ENCODE measurements at regions not wholly inside any gene's neighbourhood (a gene's known extent, or its start where the extent isn't known, plus 50 kb on each side); places are given as distances from the start of the nearest gene placed in this dataset.

DNA sequence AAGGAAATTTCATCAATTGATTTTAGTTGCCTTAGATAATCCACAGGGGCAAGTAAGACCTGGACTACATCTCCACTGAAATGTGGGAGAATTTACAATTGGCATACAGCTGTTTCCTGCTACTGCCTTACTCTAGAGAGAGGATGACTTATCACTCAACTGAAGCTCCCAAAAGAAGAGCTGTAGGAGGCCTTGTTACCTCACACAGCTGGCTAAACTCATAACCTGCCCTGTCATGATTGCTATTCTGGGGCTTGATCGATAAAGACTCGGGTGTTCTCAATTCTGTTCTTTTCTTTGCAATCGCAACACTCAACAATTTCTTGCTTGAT is 1396.4 kb downstream of the EFNB2 start:
- Histone ChIP-seq H3K27ac (ENCODE audit: insufficient read depth, low read length) (no peak overlapping the region), H4K20me1 (ENCODE audit: control insufficient read depth, extremely low read depth, insufficient read depth, low read length) (no peaks in the 10 kb centered on the region), H3K36me3 (ENCODE audit: control insufficient read depth, insufficient read depth, low read length) (no peaks in the 10 kb centered on the region), H2AFZ (ENCODE audit: low read length) (peak overlapping the region; percentile 99), H3K79me2 (ENCODE audit: control insufficient read depth, insufficient read depth, low read length) (no peaks in the 10 kb centered on the region), H3K4me2 (ENCODE audit: extremely low read depth, insufficient read depth, low read length) (peak overlapping the region; percentile 89), H3K27me3 (ENCODE audit: control insufficient read depth, insufficient read depth, low read length) (no peaks in the 10 kb centered on the region), H3K9me3 (ENCODE audit: control insufficient read depth, insufficient read depth, low read depth, low read length) (no peaks in the 10 kb centered on the region), H3K9ac (ENCODE audit: insufficient read depth, low read length) (no peak overlapping the region), H3K4me1 (ENCODE audit: control insufficient read depth, extremely low read depth, insufficient read depth, low read length) (no peaks in the 10 kb centered on the region), H3K4me3 (replicated peaks in 1 of 4; ENCODE audit: control extremely low read depth in 1 of 4, insufficient read depth in 1 of 4, low read depth in 3 of 4, low read length in 4 of 4) (peak overlapping the region in 3 of 4 experiments; percentile 55 to 75 (median 62))
- no peak for DNase-seq (ENCODE audit: low read depth in 2 of 2)
- no peak for TF ChIP-seq CTCF (conservative IDR thresholded peaks at IDR 0.05 in 1 of 2, IDR thresholded peaks at IDR 0.05 in 1 of 2; ENCODE audit: low read depth in 1 of 2, low read length in 2 of 2)
- no peak for TF ChIP-seq EZH2 (IDR thresholded peaks at IDR 0.05; ENCODE audit: low read length, missing control alignments)

- Histone ChIP-seq H3K4me3 (replicated peaks in 1 of 4; ENCODE audit: control extremely low read depth in 1 of 4, insufficient read depth in 1 of 4, low read depth in 3 of 4, low read length in 4 of 4) (no peak overlapping the region), H3K36me3 (ENCODE audit: control insufficient read depth, insufficient read depth, low read length) (no peaks in the 10 kb centered on the region), H3K9ac (ENCODE audit: insufficient read depth, low read length) (no peak overlapping the region), H2AFZ (ENCODE audit: low read length) (no peak overlapping the region), H3K4me1 (ENCODE audit: control insufficient read depth, extremely low read depth, insufficient read depth, low read length) (no peaks in the 10 kb centered on the region), H3K27me3 (ENCODE audit: control insufficient read depth, insufficient read depth, low read length) (no peaks in the 10 kb centered on the region), H3K79me2 (ENCODE audit: control insufficient read depth, insufficient read depth, low read length) (no peaks in the 10 kb centered on the region), H3K27ac (ENCODE audit: insufficient read depth, low read length) (no peak overlapping the region), H3K4me2 (ENCODE audit: extremely low read depth, insufficient read depth, low read length) (no peak overlapping the region), H4K20me1 (ENCODE audit: control insufficient read depth, extremely low read depth, insufficient read depth, low read length) (no peaks in the 10 kb centered on the region), H3K9me3 (ENCODE audit: control insufficient read depth, insufficient read depth, low read depth, low read length) (no peaks in the 10 kb centered on the region)
- TF ChIP-seq EZH2 (IDR thresholded peaks at IDR 0.05; ENCODE audit: low read length, missing control alignments), result no peak
- TF ChIP-seq CTCF (conservative IDR thresholded peaks at IDR 0.05 in 1 of 2, IDR thresholded peaks at IDR 0.05 in 1 of 2; ENCODE audit: low read depth in 1 of 2, low read length in 2 of 2), result no peak
- DNase-seq (ENCODE audit: low read depth in 2 of 2), result peak in 1 of 2 donors; percentile 55
Measured at GRCh38 chr13:105135852-105136615, 1399.4 kb downstream of the EFNB2 start.

DNA sequence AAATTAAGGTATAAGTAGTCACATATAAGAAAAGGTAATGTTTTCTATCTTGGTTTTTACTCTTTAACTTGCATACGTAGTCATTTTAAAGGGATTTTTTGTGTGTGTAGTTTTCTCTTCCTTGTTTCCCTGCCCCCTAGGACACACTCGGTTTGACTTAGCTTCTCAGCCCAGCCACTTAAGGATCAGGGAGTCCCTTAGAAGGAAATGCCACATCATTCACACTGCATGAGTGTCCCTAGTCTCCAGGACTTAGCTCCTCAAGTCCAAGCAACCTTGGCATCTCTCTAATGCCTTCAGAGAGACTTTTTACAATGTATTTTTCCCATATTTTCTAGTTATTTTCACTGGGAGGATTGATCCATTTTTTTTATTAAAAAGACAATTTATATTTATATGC is 1407.7 kb downstream of the EFNB2 start:
- no peaks in the 10 kb centered on the region for H3K4me1 ChIP-seq (ENCODE audit: control insufficient read depth, extremely low read depth, insufficient read depth, low read length)
- H3K36me3 ChIP-seq (ENCODE audit: control insufficient read depth, insufficient read depth, low read length), result no peaks in the 10 kb centered on the region
- H2AFZ ChIP-seq (ENCODE audit: low read length), result no peak overlapping the region
- H3K27ac ChIP-seq (ENCODE audit: insufficient read depth, low read length), result no peak overlapping the region
- H3K4me2 ChIP-seq (ENCODE audit: extremely low read depth, insufficient read depth, low read length), result no peak overlapping the region
- no peaks in the 10 kb centered on the region for H3K9me3 ChIP-seq (ENCODE audit: control insufficient read depth, insufficient read depth, low read depth, low read length)
- H4K20me1 ChIP-seq (ENCODE audit: control insufficient read depth, extremely low read depth, insufficient read depth, low read length), result no peaks in the 10 kb centered on the region
- TF ChIP-seq EZH2 (IDR thresholded peaks at IDR 0.05; ENCODE audit: low read length, missing control alignments) (no peak), CTCF (conservative IDR thresholded peaks at IDR 0.05 in 1 of 2, IDR thresholded peaks at IDR 0.05 in 1 of 2; ENCODE audit: low read depth in 1 of 2, low read length in 2 of 2) (no peak)
- H3K4me3 ChIP-seq (replicated peaks in 1 of 4; ENCODE audit: control extremely low read depth in 1 of 4, insufficient read depth in 1 of 4, low read depth in 3 of 4, low read length in 4 of 4), result no peak overlapping the region
- DNase-seq (ENCODE audit: low read depth in 2 of 2), result no peak
- H3K9ac ChIP-seq (ENCODE audit: insufficient read depth, low read length), result no peak overlapping the region
- H3K27me3 ChIP-seq (ENCODE audit: control insufficient read depth, insufficient read depth, low read length), result no peaks in the 10 kb centered on the region
- no peaks in the 10 kb centered on the region for H3K79me2 ChIP-seq (ENCODE audit: control insufficient read depth, insufficient read depth, low read length)
